IPS DF 4.7 (cell line): ENCODE measurements at regions not wholly inside any gene's neighbourhood (a gene's known extent, or its start where the extent isn't known, plus 50 kb on each side); places are given as distances from the start of the nearest gene placed in this dataset.

Experiments
- DNase-seq: peaks from one replicate; pipeline ENCODE4 v3.0.0-alpha.2; 2013; ENCODE audit warnings: low spot score; ENCODE audit errors: extremely low read depth

- no peak for DNase-seq
Observed at GRCh38 chr12:116482179-116482578, 77.0 kb upstream of the MAP1LC3B2 start.

GRCh38 chr12:116482859-116483258 is 76.3 kb upstream of the MAP1LC3B2 start:
- DNase-seq, result no peak

- DNase-seq, result no peak
Observed at GRCh38 chr12:116483959-116484750, 75.0 kb upstream of the MAP1LC3B2 start.

GRCh38 chr12:116484807-116485206 is 74.4 kb upstream of the MAP1LC3B2 start:
- no peak for DNase-seq

GRCh38 chr12:116489116-116489515 is 70.1 kb upstream of the MAP1LC3B2 start:
- no peak for DNase-seq

GRCh38 chr12:116490471-116490870 is 68.7 kb upstream of the MAP1LC3B2 start:
- no peak for DNase-seq

- DNase-seq, result no peak
Observed at GRCh38 chr12:116492703-116493324, 66.4 kb upstream of the MAP1LC3B2 start.

GRCh38 chr12:116495260-116495659 is 63.9 kb upstream of the MAP1LC3B2 start:
- no peak for DNase-seq

GRCh38 chr12:116497051-116497591 is 62.1 kb upstream of the MAP1LC3B2 start:
- DNase-seq, result no peak

- no peak for DNase-seq
Observed at GRCh38 chr12:116498471-116498870, 60.7 kb upstream of the MAP1LC3B2 start.

GRCh38 chr12:116502141-116502725 is 56.9 kb upstream of the MAP1LC3B2 start:
- DNase-seq, result no peak

GRCh38 chr12:116502989-116503496 is 56.1 kb upstream of the MAP1LC3B2 start:
- DNase-seq, result no peak

GRCh38 chr12:116504438-116504837 is 54.7 kb upstream of the MAP1LC3B2 start:
- no peak for DNase-seq

- DNase-seq, result no peak
Observed at GRCh38 chr12:116506697-116507064, 52.5 kb upstream of the MAP1LC3B2 start.

- DNase-seq, result no peak
Observed at GRCh38 chr12:116508145-116509121, 50.7 kb upstream of the MAP1LC3B2 start.
